ENCODE measurements at regions not wholly inside any gene's neighbourhood (a gene's known extent, or its start where the extent isn't known, plus 50 kb on each side); places are given as distances from the start of the nearest gene placed in this dataset.
"Not testable (repeated sequence)": the region's sequence is repeated elsewhere in the genome, so short reads cannot be mapped to it uniquely, and the experiment has no call there.

DNA sequence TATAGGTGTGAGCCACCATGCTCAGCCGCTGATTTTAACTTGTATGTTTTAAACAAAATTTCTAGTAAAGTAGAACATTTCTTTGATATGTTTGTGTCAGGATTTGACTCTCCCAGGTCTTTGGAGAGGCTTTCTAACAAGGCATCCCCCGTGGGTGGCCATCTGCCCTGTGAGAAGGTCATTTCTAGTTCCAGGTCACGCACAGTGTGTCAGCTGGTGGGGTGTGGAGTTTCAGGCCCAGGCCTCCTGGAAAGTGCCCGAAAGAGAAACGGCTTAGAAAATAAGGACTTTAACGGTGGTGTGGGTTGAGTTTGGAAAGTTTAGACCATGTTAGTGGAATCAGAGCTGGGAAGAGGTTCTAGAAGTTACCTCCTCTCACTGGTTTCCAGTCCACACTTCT lies 61.0 kb downstream of the SPDYE17 start:
- not testable (repeated sequence) for H3K27ac ChIP-seq, H3K4me3 ChIP-seq

DNA sequence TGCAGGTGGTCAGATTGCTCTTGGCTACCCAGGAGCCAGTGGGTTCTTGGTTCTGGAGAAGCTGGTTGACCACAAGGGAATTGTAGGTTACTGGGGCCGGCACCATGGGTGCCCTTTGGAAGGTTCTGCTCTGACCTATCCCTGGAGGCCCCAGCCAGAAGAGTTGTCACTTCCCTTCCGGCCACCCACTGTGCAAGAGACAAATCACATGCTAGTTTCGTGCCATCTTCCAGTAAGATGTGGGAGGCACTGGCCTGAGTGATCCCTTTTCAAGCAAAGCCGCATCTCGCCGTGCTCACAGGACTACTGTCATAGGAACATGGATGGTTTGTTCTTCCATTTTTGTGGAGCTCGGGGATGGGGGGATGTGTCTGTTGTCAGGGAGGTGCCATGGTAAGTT lies 62.3 kb downstream of the SPDYE17 start:
- H3K4me3 ChIP-seq, H3K27ac ChIP-seq: not testable (repeated sequence)

DNA sequence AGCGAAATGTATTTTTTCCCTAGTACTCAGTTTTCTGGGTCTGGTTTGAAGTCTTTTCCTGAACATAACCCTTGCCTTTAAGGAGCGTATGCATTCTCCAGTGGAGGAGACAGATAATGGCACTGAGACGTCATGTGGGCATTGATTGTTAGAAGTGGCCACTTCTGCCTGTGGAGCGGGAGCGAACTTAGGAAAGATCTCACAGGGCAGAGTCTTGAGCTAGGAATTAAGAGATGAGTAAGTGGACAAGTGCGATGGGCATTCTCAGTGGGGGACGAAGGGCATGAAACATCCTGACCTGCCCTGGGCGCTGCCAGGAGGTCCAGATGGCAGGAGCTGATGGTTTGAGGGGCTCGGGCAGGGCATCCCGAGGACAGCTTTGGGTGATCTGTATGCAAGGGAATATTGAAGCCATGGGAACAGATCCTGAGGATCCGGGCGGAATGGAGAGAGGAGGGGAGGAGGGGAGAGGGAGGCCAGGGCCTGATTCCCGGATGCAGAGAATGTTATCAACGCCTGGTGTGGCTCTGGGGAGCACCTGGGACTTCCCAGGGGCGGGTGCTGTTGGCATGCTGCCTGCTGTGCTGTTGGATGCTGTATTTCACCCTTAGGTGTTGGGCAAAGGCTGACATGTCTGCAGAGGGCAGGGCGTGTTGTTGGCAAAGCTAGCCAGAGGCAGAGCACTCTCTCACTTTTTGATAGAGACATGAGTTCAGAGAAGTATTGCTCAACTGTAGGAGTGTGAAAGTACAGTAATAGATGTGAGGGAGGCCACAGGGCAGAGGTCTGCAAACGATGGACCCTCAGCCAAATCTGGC lies 66.2 kb downstream of the SPDYE17 start:
- H3K27ac ChIP-seq, H3K4me3 ChIP-seq: not testable (repeated sequence)

GRCh38 chr7:76964050-76964449 lies 68.1 kb downstream of the SPDYE17 start:
- not testable (repeated sequence) for H3K27ac ChIP-seq, H3K4me3 ChIP-seq

DNA sequence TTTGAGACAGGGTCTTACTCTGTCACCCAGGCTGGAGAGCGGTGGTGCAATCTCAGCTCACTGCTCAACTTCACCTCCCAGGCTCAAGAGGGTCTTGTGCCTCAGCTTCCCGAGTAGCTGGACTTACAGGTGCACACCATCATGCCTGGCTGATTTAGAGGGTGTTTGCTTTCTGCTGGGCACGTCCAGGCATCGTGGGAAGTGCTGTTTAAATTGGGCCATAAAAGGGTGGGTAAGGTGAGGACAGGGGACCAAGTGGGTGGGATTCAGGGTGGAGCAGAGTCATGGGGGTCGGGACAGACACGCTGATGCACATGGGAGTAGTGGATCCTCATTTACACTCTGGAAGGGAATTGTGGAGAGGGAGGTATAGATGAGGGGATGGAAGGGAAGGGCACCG lies 69.1 kb downstream of the SPDYE17 start:
- H3K27ac ChIP-seq: not testable (repeated sequence)
- H3K4me3 ChIP-seq: peak overlapping the region in 1 of 7 experiments; percentile 12

- not testable (repeated sequence) for H3K27ac ChIP-seq, H3K4me3 ChIP-seq
These were observed 71.7 kb downstream of the SPDYE17 start for GRCh38 chr7:76960400-76960986.

DNA sequence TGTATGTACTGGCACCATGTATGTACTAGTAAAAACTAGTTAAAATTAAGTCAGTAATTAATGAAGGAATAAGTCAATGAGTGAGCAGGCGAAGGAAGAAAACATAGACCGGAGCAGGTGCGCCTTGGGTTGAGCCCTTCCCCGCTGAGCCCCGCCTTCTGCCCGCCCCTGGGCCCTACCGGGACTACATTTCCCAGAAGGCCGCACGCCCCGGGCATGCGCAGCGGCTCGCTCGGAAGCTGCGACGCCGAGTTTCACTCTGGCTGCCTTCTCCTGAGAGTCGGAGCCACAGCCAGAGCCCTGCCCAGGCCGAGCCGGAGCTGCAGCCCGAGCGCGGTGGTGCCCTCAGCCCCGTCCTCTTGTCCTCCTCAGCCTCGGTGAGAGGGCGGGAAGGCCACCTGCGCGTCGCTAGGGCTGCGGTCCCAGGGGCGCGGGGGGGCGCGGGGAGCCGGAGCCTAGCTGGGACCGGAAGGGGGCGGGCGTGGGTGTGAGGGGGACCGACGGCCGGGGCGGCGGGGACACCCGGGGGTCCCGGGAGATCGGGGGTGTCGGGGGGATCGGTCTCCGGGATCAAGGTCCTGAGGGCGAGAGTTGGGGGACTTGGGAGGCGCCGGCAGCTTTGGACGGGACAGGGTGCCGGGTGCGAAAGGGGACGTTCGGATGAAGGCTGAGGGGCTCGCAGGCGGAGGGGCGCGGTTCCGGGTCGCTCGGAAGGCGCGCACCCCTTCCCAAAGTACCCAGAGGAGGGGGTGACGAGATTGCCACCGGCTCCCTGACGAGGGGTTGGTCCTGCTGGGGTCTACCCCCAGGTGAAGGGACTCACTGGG lies 72.4 kb downstream of the SPDYE17 start:
- not testable (repeated sequence) for H3K27ac ChIP-seq
- H3K4me3 ChIP-seq: peak overlapping the region in 1 of 7 experiments; percentile 28

- H3K4me3 ChIP-seq, H3K27ac ChIP-seq: not testable (repeated sequence)
These were observed 75.6 kb downstream of the SPDYE17 start for GRCh38 chr7:76956531-76956930.

DNA sequence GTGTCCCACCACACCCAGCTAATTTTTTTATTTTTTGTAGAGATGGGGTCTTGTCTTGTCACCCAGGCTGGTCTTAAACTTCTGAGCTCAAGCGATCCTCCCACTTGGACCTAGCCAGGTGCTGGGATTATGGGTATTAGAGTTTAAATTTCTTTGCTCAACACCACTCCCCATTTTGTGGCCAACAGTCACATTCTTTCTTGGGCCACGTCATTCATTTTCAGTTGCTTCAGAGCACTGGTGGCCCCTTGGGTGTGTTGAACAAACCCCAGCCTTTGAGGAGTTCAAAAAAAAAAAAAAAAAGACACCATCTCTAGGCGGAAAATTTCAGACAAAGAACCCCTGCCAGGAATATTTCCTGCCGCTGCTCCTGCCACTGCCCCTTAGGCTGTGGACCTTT lies 77.0 kb downstream of the SPDYE17 start:
- H3K27ac ChIP-seq, H3K4me3 ChIP-seq: not testable (repeated sequence)

- not testable (repeated sequence) for H3K4me3 ChIP-seq, H3K27ac ChIP-seq
These were observed 87.6 kb downstream of the SPDYE17 start for GRCh38 chr7:76944603-76945002.

DNA sequence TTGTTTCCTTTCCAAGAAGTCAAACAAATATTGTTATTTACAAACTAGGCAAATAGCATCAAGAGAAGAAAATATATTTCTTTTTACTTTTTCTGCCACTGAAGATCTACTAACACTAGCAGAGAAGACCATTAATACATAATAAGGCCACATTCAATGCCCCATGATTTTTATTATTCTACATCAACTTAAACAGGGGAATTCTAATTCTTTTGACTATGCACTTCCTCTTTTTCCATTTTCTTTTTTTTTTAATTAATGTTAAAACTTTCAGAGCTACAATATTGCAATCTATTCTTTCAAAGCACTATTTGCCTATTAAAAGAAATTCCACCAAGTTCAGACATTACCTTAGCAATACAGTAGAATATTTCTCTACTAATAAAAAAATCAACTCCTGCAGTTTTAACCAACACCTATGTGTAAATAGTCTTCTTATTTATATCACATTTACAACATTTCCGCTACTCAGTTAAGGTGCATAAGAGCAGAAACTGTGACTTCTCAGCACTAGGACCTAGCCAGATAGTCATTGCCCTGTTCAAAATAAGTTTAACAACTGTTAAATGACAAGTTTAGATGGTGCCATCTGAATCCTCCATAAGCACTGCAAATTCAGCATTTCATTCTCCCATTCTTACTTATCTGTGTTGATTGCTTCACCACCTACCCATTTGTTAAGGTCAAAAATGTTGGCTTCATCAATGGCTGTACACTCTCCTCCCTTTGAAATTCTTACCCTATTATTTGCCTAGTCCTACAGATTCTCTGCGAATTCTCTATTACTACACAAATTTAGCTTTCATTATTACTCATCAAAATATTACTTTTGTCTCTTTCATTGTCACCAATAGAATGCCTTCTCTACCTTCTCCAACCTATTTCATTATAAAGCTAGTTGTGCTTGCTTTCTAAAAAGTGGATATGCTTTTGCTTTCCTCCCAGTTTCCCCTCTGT lies 90.1 kb downstream of the SPDYE17 start:
- H3K27ac ChIP-seq, H3K4me3 ChIP-seq: not testable (repeated sequence)

DNA sequence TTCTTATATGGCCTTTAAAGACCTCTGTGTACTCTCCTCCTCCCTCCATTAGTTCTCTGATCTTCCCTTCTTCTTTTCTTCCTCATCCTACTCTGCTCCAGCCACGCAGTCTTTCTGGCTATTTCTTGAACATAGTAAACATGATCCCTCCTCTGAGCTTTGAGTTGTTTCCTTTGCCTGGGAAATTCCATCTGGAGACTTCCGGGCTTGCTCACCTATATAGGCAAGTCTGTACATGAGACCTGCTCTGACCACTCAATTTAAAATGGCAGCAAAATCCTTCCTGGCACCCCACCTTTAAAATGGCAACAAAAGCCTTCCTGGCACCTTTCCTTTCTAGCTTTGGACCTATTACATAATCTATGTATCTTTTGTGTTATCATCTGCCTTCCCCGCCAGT lies 94.4 kb downstream of the SPDYE17 start:
- not testable (repeated sequence) for H3K4me3 ChIP-seq, H3K27ac ChIP-seq

DNA sequence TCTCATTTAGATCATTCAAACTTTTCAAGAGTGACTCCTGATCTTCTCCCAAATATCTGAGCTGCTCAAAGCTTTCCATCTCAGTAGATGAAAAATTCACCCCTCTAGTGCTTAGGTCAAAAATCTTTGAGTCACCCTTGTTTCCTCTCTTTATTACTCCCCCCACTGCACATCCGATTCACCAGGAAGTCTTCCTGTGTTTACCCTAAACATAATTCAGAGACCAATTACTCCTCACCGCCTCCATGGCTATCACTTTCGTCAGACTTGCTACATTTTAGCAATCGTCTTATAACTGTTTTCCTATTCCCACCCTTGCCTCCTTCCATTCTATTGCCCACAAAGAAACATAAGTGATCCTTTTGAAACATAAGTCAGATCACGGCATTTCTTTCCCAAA lies 94.8 kb downstream of the SPDYE17 start:
- H3K4me3 ChIP-seq, H3K27ac ChIP-seq: not testable (repeated sequence)

- not testable (repeated sequence) for H3K27ac ChIP-seq, H3K4me3 ChIP-seq
These were observed 95.8 kb downstream of the SPDYE17 start for GRCh38 chr7:76936346-76936745.

DNA sequence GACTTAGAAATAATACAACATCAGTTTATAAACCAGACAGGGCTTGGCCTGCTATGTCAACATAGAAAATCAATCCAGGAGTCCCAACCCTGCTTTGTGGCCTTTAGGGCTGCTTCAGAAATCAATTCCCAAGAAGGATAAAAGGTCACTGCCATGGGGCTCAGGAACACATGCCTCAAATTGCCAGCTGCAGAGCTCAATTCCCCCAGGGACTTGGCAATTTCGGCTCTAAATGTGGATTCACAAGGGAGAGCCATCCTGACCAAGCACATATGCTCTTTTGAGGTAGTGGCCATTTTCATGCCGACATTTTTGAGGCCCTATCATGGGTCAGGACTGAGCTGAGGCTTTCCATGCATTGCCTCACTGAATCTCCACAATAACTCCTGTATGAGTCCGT lies 97.5 kb downstream of the SPDYE17 start:
- H3K27ac ChIP-seq: not testable (repeated sequence)

DNA sequence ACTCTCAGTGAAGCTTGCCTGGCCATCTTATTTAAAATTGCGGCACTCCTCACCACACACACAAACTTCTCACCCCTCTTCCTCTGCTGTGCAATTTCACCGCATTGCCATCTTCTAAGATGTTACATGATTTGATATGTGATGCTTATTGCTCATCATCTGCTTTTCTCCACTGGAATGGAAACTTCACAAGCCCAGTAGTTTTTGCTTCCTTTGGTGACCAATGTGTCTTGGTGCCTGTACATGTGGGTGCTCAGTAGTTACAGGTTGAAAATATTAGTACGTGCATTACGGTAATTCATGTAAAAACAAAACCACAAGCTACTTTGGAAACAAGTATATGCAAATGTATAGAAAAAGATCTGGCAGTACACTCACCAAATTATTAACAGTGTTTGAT lies 99.2 kb downstream of the SPDYE17 start:
- not testable (repeated sequence) for H3K27ac ChIP-seq, H3K4me3 ChIP-seq

More for the DNA sequence above, 97.5 kb downstream of the SPDYE17 start:
- H3K4me3 ChIP-seq: not testable (repeated sequence)

- H3K4me3 ChIP-seq, H3K27ac ChIP-seq: not testable (repeated sequence)
These were observed 100.7 kb downstream of the SPDYE17 start for GRCh38 chr7:76931441-76931840.

DNA sequence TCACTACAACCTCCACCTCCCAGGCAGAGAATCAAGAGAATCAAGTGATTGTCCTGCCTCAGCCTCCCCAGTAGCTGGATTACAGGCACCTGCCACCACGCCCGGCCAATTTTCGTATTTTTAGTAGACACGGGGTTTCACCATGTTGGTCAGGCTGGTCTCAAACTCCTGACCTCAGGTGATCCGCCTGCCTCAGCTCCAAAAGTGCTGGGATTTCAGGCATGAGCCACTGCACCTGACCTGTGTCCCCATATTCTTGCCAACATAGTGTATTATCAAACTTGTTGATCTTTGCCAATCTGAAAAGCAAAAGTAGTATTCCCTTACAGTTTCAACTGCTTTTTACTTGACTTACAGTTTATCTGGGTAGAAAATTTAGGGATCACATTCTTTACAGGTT lies 101.7 kb downstream of the SPDYE17 start:
- H3K4me3 ChIP-seq, H3K27ac ChIP-seq: not testable (repeated sequence)

GRCh38 chr7:76928751-76929150 lies 103.4 kb downstream of the SPDYE17 start:
- not testable (repeated sequence) for H3K27ac ChIP-seq, H3K4me3 ChIP-seq

All from skin epidermis (tissue), 12 donors.